ENCODE measurements at regions not wholly inside any gene's neighbourhood (a gene's known extent, or its start where the extent isn't known, plus 50 kb on each side); places are given as distances from the start of the nearest gene placed in this dataset.

- no peak for DNase-seq
These were observed 434.6 kb upstream of the RGS6 start for GRCh38 chr14:71497645-71498086.

- no peak for DNase-seq
These were observed 434.0 kb upstream of the RGS6 start for GRCh38 chr14:71498212-71498611.

GRCh38 chr14:71499018-71499417, 433.2 kb upstream of the RGS6 start:
- DNase-seq: no peak

- no peak for DNase-seq
These were observed 424.5 kb upstream of the RGS6 start for GRCh38 chr14:71507681-71508080.

GRCh38 chr14:71508901-71509300, 423.3 kb upstream of the RGS6 start:
- no peak for DNase-seq

- DNase-seq: no peak
These were observed 421.1 kb upstream of the RGS6 start for GRCh38 chr14:71511152-71511551.

GRCh38 chr14:71514941-71515919, 417.0 kb upstream of the RGS6 start:
- no peak for DNase-seq

GRCh38 chr14:71521238-71522135, 410.7 kb upstream of the RGS6 start:
- DNase-seq: no peak

GRCh38 chr14:71523630-71524319, 408.5 kb upstream of the RGS6 start:
- no peak for DNase-seq

- no peak for DNase-seq
These were observed 407.8 kb upstream of the RGS6 start for GRCh38 chr14:71524320-71524982.

- no peak for DNase-seq
These were observed 406.5 kb upstream of the RGS6 start for GRCh38 chr14:71525663-71526221.

GRCh38 chr14:71526388-71526787, 405.8 kb upstream of the RGS6 start:
- DNase-seq: no peak

- no peak for DNase-seq
These were observed 404.4 kb upstream of the RGS6 start for GRCh38 chr14:71527838-71528237.

GRCh38 chr14:71529848-71530247, 402.4 kb upstream of the RGS6 start:
- DNase-seq: no peak

GRCh38 chr14:71532344-71532743, 399.9 kb upstream of the RGS6 start:
- DNase-seq: no peak

GRCh38 chr14:71532790-71533189, 399.4 kb upstream of the RGS6 start:
- no peak for DNase-seq

- DNase-seq: no peak
These were observed 398.8 kb upstream of the RGS6 start for GRCh38 chr14:71533390-71533789.

- no peak for DNase-seq
These were observed 398.4 kb upstream of the RGS6 start for GRCh38 chr14:71533800-71534199.

GRCh38 chr14:71534506-71534905, 397.7 kb upstream of the RGS6 start:
- no peak for DNase-seq

- no peak for DNase-seq
These were observed 396.1 kb upstream of the RGS6 start for GRCh38 chr14:71536015-71536740.

Data from right lung (tissue), 2 donors.